ENCODE measurements at regions not wholly inside any gene's neighbourhood (a gene's known extent, or its start where the extent isn't known, plus 50 kb on each side); places are given as distances from the start of the nearest gene placed in this dataset.

DNA sequence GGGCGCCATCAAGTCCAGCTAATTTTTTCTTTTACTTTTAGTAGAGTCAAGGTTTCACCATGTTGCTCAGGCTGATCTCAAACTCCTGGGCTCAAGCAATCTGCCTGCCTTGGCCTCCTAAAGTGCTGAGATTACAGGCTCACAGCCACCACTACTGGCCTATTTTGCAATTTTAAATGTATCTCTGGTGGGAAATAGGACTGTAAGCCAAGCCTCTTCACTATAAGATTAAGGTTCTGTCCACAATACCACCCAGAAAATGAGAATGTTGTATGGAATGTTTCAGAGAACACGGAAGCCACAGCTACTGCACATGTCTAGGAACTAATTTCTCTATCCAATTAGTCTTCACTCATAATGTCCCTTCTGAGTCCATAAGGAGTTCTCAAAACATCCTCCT is 607.3 kb downstream of the PRELID2 start:
- TF ChIP-seq, protein P1, sequence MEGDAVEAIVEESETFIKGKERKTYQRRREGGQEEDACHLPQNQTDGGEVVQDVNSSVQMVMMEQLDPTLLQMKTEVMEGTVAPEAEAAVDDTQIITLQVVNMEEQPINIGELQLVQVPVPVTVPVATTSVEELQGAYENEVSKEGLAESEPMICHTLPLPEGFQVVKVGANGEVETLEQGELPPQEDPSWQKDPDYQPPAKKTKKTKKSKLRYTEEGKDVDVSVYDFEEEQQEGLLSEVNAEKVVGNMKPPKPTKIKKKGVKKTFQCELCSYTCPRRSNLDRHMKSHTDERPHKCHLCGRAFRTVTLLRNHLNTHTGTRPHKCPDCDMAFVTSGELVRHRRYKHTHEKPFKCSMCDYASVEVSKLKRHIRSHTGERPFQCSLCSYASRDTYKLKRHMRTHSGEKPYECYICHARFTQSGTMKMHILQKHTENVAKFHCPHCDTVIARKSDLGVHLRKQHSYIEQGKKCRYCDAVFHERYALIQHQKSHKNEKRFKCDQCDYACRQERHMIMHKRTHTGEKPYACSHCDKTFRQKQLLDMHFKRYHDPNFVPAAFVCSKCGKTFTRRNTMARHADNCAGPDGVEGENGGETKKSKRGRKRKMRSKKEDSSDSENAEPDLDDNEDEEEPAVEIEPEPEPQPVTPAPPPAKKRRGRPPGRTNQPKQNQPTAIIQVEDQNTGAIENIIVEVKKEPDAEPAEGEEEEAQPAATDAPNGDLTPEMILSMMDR (optimal IDR thresholded peaks at IDR 0.05 in 1 of 3, IDR thresholded peaks at IDR 0.05 in 1 of 3, conservative IDR thresholded peaks at IDR 0.05 in 1 of 3; ENCODE audit: extremely low read depth in 1 of 3, insufficient read depth in 2 of 3, low read length in 3 of 3), result no peak
- no peak for TF ChIP-seq EZH2 (IDR thresholded peaks at IDR 0.05; ENCODE audit: low read length)

All from keratinocyte (primary cell).